Putamen (tissue), 1 donor: ENCODE measurements at regions not wholly inside any gene's neighbourhood (a gene's known extent, or its start where the extent isn't known, plus 50 kb on each side); places are given as distances from the start of the nearest gene placed in this dataset.
"Not testable (repeated sequence)": the region's sequence is repeated elsewhere in the genome, so short reads cannot be mapped to it uniquely, and the experiment has no call there.

Source experiments
- DNase-seq: peaks from one replicate; pipeline ENCODE4 v3.0.0-alpha.2; 2016; ENCODE audit warnings: low spot score

DNA sequence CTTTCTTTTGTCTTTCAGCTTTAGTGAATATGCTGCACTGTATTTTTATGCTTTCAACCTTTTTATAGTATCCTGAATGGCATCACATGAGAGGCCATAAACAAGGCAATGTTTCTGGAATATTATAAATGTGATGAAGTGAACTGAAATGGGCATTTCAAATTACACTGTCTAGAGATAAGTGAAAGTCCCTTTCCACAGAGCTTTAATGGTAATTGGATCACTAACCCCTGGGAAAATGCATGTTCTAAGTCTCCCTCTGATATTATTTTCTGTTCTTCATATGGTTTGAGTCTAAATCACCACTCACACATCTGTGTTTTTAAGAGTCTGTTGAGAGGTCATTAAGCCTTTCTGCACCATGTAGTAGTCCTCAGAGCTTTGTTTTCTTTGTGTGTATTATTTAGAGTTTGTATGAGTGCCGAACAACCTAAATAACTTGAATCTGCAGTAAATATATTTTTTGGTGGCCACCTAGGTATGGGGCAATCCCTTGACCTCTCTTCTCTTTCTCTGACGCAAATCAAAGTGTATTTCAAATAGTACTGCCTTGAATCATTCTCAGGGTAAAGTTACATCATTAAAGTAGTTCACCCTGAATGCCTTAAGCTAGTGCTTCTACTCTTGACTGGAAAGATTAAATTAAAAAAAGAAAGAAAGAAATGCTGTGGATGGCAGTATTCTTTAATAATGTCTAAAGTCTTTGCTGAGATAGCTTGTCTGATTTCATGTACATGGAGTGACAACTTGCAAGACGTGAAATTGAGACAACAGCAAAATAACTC is 1931.0 kb upstream of the CDH6 start:
- no peak for DNase-seq

- no peak for DNase-seq
These were observed 1932.3 kb upstream of the CDH6 start for GRCh38 chr5:29261213-29261612.

DNA sequence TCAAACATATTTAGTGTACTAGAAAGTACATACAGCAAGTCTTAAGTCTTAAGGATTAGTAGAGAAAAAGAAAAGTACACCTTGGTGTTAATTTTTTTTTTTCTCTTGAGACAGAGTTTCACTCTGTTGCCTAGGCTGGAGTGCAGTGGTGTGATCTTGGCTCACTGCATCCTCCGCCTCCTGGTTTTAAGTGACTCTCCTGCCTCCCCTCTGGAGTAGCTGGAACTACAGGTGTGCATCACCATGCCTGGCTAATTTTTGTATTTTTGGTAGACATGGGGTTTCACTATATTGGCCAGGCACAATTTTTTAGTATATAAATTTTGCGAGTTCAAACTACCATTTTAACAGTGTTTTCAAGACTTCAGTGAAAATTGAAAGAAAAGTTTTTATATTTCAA is 1941.1 kb upstream of the CDH6 start:
- DNase-seq: no peak

- no peak for DNase-seq
These were observed 1946.0 kb upstream of the CDH6 start for GRCh38 chr5:29247346-29248028.

- no peak for DNase-seq
These were observed 1953.1 kb upstream of the CDH6 start for GRCh38 chr5:29240379-29240778.

DNA sequence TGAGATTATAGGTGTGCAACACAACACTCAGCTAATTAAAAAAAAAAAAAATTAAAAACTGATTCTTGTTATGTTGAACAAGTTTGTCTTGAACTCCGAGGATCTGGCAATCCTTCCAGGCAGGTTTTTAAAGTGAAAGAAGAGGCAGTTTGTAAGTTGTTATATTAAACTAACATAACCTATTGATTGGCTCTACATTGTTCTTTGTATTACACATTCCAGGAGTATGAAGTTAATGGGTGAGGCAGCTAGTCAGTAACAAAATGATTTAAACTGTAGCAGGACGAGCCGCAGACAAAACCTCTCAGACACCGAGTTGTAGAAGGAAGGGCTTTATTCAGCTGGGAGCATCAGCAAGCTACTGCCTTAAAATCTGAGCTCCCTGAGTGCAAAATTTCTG is 1953.9 kb upstream of the CDH6 start:
- no peak for DNase-seq

DNA sequence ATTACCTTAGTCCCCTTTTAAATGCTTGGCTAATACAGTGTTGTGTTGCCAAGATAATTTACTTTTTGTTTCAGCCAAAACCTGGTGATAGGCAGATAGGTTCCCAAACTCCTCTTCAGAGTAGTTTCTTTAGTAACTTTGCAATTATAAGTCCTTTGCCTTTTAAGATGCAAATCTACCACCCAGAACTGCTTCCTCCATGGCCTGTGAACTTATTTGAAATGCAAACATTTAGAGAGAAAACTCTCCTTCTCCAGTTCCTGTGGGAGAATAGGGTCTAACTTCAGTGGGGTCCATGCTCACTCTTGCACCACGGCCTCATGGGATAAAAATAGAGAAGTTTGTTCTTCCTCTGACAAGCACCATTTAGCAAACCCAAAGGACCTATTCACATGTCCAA is 1955.4 kb upstream of the CDH6 start:
- DNase-seq: no peak

DNA sequence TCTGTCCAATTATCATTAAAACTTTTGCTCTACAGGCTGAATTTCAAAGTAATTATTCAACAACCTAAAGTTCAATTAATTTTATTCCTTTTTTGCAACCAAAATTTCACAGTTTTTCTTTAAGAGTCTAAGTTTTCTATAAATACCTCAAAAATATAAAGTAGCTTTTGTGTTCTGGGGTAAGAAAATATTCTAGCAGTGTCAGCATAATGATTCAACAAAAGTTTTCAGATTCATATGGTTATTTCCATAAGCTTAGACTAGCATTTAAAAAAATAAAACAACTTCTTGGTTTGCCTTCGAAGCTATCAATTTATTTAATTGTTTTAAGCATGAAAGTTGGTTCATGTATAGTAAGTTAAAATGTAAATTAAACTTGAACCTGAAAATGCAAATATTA is 1962.3 kb upstream of the CDH6 start:
- no peak for DNase-seq

GRCh38 chr5:29230591-29230990 is 1962.9 kb upstream of the CDH6 start:
- no peak for DNase-seq

DNA sequence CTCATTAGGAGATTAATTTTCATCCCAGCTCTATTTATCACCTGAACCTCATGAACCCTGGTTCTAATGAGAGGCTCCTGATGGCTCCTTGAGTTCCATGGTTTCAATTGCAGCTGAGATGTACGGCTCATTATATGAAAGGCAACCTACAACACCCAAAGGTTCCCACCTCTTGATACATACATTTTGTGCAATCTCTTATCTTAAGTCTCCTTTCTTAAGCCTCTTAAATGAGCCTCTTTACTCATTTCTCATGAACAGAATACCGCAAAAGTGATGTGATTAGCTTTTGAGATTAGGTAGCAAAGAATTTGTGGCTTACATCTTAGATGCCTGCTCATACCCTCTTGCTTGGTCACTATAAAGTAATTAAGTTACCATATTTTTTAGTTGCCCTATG is 1964.0 kb upstream of the CDH6 start:
- no peak for DNase-seq

GRCh38 chr5:29218138-29218537 is 1975.3 kb upstream of the CDH6 start:
- no peak for DNase-seq

- DNase-seq: no peak
These were observed 1978.6 kb upstream of the CDH6 start for GRCh38 chr5:29214839-29215238.

GRCh38 chr5:29213475-29213874 is 1980.0 kb upstream of the CDH6 start:
- DNase-seq: no peak

GRCh38 chr5:29208024-29208423 is 1985.5 kb upstream of the CDH6 start:
- no peak for DNase-seq

GRCh38 chr5:29203049-29203448 is 1990.4 kb upstream of the CDH6 start:
- no peak for DNase-seq

- DNase-seq: no peak
These were observed 1995.6 kb upstream of the CDH6 start for GRCh38 chr5:29197631-29198454.

DNA sequence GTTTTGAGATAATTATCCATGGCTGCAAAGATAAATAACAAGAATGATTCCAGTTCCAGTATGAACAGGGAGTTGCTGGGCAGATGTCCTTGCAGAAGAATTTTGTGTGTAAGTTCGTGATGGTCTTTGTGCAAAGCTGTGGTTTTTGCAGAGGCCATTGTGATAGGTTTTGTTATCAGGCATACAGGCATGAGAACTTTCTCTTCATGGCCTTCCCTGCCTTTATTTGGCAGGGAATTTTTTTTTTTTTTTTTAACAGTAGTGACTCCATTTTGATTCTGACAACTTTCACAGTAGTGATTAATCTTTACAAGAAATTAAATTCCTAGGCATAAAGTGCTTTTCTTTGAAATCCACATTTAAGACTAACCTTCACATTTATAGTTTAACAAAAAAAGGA is 1999.5 kb upstream of the CDH6 start:
- DNase-seq: no peak

GRCh38 chr5:29191269-29192048 is 2002.0 kb upstream of the CDH6 start:
- DNase-seq: not testable (repeated sequence)

- not testable (repeated sequence) for DNase-seq
These were observed 2003.1 kb upstream of the CDH6 start for GRCh38 chr5:29190398-29190797.

DNA sequence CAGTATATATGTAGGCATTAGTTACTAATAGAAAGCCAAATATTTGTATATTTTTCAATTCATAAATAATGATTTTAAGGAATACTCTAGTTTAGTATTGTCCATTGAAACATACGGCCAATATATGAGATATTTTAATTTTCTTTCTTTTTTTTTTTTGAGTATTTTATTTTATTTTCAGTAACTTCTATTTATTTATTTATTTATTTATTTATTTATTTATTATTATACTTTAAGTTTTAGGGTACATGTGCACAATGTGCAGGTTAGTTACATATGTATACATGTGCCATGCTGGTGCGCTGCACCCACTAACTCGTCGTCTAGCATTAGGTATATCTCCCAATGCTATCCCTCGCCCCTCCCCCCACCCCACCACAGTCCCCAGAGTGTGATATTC is 2007.1 kb upstream of the CDH6 start:
- not testable (repeated sequence) for DNase-seq

DNA sequence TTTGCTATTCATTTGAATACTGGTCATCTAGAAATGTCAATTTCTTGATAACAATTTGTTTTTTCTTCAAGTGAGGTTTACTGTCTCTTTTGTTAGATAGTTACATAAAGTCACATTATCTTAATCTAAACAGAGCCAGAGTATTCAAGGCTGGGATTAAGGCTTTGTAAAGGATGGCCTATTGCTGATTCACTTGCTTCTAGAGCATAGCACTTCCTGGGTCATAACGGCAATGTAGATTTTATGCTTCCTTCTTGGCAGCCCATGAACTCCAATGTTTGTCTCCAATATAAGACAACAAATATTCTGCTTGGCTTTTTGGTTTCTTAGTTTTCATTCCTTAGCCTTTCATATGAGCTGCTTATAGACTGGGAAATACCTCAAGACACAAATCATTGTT is 2007.9 kb upstream of the CDH6 start:
- DNase-seq: no peak

GRCh38 chr5:29175774-29176173 is 2017.7 kb upstream of the CDH6 start:
- DNase-seq: no peak
